Astrocyte of the cerebellum (primary cell): ENCODE measurements at regions not wholly inside any gene's neighbourhood (a gene's known extent, or its start where the extent isn't known, plus 50 kb on each side); places are given as distances from the start of the nearest gene placed in this dataset.

Experiments
- DNase-seq: peaks from one replicate; pipeline ENCODE4 v3.0.0-alpha.2; 2011; ENCODE audit warnings: low read depth
- H3K4me3 ChIP-seq: 2 replicates; pipeline ENCODE4 v1.5.1; 2011; ENCODE audit warnings: mild to moderate bottlenecking, low read depth, low read length, moderate library complexity
- CTCF ChIP-seq: IDR thresholded peaks from 2 replicates; pipeline ENCODE4 v1.5.1; 2012; ENCODE audit warnings: low read length, low read depth, moderate library complexity, mild to moderate bottlenecking; ENCODE audit errors: missing control alignments
- in situ Hi-C: cut with HindIII; loops from 2 replicates; pipeline ENCODE4 v1.10.0; 2017; ENCODE audit warnings: low sequenced_read_pairs

- no peak overlapping the region for H3K4me3 ChIP-seq
- in situ Hi-C loops, result no loop called here
- DNase-seq, result no peak
- TF ChIP-seq CTCF, result no peak
Measured at GRCh38 chr11:90805172-90805571, 582.3 kb upstream of the CHORDC1 start.

- TF ChIP-seq CTCF, result no peak
- in situ Hi-C loops, result no loop called here
- no peak overlapping the region for H3K4me3 ChIP-seq
- no peak for DNase-seq
Measured at GRCh38 chr11:90803831-90804230, 581.0 kb upstream of the CHORDC1 start.

- TF ChIP-seq CTCF, result no peak
- peak; percentile 0 for DNase-seq
- in situ Hi-C loops, result no loop called here
- H3K4me3 ChIP-seq, result no peak overlapping the region
Measured at GRCh38 chr11:90803366-90803765, 580.5 kb upstream of the CHORDC1 start.

- no peak for DNase-seq
- no peak for TF ChIP-seq CTCF
- in situ Hi-C loops, result no loop called here
- H3K4me3 ChIP-seq, result no peak overlapping the region
Measured at GRCh38 chr11:90798769-90799168, 575.9 kb upstream of the CHORDC1 start.

- in situ Hi-C loops, result no loop called here
Measured at GRCh38 chr11:90795746-90796145, 572.9 kb upstream of the CHORDC1 start.

GRCh38 chr11:90788961-90789360 lies 566.1 kb upstream of the CHORDC1 start:
- in situ Hi-C loops, result no loop called here
- DNase-seq, result no peak
- TF ChIP-seq CTCF, result no peak
- no peak overlapping the region for H3K4me3 ChIP-seq

More at GRCh38 chr11:90795746-90796145, 572.9 kb upstream of the CHORDC1 start:
- DNase-seq, result no peak
- no peak for TF ChIP-seq CTCF
- H3K4me3 ChIP-seq, result no peak overlapping the region
